GM19025 (cell line): ENCODE measurements at regions not wholly inside any gene's neighbourhood (a gene's known extent, or its start where the extent isn't known, plus 50 kb on each side); places are given as distances from the start of the nearest gene placed in this dataset.
A peak's percentile ranks its signal among the peaks of the same experiment; 100 is the strongest.

Experiments used
- ATAC-seq: cut with Tn5 transposase; IDR thresholded peaks from one replicate; pipeline ENCODE4 v1.9.1; 2021; ENCODE audit warnings: mild to moderate bottlenecking, low read depth, moderate library complexity; ENCODE audit not compliant: unreplicated experiment

DNA sequence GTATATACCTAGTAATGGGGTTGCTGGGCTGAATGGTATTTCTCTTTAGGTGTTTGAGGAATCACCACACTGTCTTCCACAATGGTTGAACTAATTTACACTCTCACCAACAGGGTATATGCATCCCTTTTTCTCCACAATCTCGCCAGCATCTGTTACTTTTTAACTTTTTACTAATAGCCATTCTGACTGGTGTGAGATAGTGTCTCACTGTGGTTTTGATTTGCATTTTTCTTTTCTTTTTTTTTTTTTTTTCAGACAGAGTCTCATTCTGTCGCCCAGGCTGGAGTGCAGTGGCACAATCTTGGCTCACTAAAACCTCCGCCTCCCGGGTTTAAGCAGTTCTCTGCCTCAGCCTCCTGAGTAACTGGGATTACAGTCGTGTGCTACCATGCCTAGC lies 134.7 kb upstream of the PGRMC2 start:
- peak; percentile 82 for ATAC-seq

DNA sequence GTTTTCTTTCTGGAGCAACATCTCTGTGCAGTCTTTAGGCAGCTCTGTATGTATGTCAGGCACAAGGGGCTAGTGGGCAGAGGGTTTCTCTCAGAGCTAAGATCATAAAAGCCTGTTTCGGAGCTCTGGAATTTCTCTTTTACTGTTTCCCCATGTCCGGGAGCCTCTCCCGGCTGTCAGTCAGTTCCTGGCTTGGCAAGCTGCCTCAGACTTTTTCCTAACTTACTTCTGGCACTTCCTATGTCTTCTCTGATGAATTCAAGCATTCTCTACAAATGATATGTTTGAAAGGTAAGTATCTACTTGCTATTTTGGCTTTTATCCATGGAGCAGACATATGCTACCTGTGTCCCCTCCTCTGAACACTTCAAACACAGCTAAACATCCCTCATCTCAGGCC lies 129.3 kb upstream of the PGRMC2 start:
- ATAC-seq, result no peak

DNA sequence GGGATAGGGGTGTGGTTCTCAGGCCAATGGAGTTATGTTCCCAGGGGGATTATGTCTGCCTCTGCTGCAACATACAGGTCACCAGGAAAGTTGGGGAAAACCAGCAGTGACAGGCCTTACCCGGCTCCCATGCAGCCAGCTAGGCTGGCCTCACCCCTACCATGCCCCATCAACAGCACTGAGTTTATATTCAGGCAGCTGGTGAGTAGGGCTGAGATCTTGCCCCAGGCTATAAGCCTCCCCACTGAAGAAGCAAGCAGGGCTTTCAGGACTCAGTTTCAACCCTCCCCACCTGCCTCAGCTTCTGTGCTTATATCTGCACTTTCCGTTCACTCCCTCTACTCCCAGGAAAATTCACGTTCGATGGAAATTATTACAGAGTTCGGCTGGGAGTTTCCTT lies 122.4 kb upstream of the PGRMC2 start:
- no peak for ATAC-seq

DNA sequence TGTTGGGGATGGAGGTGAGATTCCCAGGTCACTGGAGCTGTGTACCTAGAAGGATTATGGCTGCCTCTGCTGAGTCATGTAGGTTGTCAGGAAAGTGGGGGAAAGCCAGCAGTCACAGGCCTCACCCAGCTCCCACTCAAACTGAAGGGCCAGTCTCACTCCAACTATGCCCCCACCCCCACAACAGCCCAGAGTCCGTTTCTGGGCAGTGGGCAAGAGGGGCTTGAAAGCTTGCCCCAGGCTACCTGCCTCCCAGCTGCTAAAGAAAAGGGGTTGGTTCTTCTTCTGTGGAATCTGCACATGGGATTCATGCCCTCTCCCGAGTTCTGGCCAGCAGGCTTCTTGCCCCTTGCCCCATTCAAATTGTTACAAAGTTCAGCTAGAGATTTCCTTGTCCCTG lies 116.0 kb upstream of the PGRMC2 start:
- no peak for ATAC-seq

DNA sequence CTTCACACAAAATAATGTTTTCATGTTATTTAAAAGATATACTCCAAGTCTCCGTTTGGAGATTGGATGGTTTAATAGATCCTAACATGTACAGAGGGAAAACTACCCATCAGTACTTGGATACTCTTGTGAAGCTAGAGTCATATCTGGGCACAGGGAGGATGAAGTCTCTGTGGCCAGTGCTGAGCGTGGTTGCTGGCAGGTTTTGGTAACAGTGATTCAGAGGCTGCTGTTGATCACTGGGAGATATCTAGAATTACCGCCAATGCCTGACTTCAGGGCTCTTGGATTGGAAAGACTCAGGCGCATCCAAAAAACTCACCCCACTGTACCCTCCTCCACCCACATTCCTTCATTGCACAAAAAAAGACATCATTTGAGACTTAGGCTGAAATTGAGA lies 107.2 kb upstream of the PGRMC2 start:
- no peak for ATAC-seq

DNA sequence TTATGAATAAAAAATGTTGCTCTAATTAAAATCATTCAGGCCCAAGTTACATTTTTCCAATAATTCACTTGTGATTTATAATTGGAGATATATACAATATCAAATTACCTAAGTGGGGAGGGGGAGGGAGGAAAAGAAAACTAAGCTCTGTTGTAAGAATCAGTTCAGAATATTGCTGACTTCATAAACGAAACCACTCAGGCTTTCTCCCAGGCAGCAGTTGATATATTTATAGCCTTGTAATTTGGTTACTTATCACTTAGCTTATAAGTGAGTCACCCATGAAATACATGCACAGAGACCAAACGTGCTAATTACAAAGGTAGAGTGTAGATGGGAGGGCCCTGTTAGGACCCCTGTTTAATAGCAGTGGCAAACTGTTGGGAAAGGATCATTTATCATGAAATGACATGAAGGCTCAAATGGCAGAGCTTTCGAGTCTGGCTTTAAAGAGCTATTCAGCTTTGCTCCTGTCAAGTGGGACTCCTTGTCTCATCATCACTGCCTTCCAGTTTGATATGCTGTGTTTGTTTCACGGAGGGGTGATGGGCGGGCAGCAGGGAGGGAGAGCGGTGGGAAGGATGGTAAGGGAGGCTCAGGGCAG lies 105.6 kb upstream of the PGRMC2 start:
- no peak for ATAC-seq

DNA sequence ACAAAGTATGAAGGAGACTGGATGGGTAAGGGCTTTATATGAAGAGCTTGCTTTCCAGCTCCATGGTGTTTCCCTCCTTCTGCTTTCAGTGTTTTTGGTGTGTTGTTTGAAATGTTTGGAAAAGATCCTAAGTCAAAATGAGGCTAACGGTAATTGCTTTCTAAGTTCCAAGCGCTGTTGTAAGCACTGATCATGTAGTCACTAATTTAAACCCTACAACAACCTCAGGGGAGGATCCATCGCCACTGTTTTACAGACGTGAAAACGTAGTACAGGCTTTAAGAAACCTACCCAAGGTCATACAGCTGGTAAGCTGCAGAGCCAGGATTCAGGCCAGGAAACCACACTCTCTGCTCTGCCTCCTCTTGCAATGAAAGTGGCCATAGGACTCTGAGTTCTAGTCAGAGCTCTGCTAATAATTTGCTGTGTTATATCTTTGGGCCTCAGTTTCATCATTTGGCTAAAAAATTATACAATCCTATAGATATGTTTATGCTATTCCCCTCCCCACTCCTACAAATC lies 102.9 kb upstream of the PGRMC2 start:
- no peak for ATAC-seq

DNA sequence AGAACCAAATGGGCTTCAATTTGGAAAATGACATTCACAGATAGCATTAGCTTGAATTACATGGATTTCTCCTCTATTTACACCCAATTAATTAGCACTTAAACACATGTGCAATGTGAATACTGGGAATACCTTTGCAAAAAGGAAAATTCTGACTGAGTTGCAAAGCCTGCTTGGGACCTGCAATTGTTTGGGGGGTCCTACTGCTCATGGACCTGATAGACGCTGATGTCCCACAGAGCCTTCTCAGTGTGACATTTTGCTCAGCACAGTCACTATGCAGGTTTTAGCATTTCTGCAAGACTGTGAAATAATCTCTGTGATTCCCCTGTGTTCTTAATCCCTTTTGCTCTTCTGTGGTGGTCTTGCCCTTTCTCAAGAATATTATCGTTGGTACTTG lies 101.2 kb upstream of the PGRMC2 start:
- ATAC-seq, result no peak

DNA sequence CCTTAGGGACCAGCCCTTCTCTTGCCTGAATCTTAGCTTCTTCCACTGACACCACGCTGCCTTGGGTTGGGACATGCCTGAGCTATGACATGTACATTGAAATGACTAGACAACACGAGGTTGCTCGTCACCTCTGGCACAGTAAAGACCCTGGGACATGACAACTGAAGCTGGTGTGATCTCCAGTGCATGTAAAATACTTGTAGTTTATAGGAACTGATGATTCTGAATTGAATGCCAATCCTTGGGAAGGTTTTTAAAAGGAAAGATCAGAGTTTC lies 100.7 kb upstream of the PGRMC2 start:
- no peak for ATAC-seq

DNA sequence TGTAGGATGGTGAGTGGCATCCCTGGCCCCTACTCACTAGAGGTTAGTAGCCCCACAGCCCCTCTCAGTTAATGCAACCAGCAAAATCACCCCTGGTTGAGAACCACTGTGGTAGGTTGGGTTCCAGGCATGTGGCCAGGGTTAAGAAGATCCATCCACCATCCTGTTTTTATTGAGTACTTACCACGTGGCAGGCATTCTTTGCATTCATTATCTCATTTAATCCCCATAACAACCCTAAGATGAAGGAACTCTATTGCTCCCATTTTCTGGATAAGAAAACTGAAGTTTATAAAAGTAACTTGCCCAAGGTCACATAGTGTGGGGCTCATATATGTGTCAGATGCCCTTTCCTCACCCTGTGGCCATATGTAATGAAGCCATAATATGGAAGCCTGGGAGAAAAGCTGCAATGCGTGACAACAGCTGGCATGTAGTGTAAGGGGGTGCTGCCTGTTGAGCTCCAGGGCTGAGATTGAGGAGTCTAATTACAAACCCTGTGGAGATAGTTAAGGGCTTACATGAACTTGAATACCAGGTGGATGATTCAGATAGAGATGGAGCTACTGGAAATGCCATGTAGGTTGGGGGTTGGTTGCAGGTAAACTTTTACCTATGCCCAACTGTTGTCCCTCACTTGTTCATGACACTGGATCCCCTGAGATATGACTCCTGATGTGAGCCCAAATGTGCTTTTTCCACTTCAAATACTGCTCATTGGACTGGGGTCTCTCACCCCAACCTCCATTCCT lies 100.2 kb upstream of the PGRMC2 start:
- no peak for ATAC-seq

DNA sequence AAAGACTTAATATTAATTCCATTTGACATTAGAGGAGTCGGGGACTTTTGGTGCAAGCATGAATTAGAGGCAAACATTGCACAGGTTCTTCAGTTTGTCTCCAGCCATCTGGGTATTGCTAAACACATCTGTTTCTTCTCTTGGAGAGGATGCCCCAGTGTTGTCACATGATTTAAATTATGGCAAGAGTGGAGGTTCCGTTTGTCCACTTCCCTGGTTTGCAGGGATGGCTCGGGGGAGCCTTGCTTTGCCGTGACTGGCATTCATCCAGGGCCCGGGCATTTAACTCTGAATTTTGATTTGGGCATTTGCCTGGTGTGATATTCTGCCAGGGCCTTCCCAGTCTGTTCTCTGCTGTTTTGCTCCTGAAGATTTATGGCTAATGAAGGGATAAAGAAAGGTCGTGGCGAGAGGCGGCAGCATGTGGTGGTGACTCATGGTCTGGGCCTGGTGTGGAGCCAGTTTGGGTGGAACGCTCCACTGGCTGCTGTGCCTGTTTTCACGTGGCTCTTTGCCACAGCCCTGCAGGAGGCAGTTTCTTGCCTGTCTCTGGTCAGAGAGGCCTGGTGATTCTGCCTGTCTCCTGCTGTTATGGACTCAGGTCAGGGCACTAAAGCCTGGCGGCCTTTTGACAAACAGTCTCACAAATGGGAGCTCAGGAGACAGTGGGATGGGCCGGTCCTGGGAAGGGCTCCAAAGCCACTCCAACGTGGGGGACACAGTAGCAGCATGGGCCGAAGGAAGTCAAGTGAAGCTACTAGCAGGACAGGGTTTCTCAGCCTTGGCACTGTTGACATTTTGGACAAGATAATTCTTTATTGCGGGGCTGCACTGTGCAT lies 99.4 kb upstream of the PGRMC2 start:
- ATAC-seq, result no peak

DNA sequence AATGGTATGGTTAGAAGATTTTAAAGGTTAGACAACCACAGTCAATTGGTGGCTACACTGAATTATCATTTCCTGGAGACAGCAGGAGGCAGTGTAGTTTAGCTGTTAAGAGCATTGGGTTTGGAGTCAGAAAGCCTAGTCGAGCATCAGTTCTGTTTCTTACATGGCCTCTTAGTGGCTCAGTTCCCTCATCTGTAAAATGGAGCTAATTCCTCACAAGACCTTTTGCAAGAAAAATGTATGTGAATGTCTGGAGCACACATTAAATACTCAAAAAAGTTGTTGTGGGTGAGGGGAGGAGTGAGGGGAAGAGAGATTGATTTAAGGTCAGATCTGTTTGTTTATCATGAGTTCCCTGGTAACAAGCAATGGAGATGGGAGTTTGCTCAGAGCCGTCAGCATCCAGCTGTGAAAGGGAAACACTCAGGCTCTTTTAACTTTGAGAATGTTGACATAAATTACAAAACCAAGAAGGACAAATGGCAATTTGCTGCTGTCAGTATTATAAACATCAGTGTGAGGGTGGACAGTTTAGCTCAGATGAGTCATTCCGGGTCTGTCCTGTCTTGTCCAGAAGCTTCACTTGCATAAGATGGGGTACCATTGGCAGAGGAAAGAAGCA lies 98.2 kb upstream of the PGRMC2 start:
- no peak for ATAC-seq

DNA sequence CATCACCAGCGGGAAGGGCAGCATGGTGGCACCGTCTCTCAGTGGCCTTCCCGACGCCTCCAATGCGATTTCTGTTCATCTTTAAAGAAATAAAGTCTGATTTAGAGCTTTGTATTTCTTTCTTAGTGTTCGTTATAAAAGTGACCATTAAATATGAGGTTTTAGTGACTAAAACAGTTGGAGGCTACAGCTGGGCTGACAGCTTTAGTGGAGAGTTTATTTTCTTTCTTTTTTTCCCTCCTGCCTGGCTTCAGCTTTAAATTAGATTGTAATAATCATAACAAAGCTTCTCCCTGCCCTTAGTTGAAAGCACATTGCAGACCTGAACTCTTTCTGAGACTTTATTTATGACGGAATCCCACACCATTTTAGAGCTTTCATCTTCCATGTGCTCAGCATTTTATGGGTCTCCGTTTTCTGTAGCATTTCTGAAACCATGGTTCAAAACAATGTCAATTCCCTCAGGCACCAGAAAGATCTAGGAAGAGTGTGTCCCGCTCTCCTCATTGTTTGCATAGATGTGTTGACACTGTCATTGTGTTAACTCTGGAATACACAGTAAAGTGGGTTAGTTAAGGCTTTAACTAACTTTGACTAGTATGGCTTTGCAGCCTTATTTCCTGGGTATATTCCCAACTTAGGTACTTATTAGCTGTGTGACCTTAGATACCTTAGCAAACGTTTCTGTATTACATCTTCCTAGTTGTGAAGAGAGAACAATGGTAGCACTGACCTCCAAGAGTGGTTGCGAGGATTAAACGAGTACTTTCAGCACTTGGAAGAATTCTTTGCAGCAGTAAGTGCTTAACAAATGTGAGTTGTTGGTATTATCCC lies 97.4 kb upstream of the PGRMC2 start:
- ATAC-seq, result no peak

DNA sequence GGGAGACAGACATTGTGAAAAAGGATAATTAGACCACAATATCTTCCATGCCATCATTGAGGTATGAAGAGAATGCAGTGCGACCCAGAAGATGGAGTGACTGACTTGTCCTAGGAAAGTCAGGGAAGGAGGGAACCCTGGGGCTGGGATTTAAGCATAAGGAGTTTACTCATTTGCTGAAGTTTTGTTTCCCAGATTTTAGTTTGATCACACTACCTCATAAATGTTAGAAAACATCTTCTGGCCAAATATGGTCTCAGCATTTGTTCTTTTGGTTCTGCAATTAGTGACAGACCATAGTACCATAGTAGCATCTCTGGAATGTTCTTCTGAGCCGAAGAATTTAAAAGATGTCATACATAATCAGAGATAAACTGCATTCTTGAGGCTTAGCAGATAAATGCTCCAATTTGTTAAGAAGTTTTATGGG lies 96.5 kb upstream of the PGRMC2 start:
- ATAC-seq, result no peak

DNA sequence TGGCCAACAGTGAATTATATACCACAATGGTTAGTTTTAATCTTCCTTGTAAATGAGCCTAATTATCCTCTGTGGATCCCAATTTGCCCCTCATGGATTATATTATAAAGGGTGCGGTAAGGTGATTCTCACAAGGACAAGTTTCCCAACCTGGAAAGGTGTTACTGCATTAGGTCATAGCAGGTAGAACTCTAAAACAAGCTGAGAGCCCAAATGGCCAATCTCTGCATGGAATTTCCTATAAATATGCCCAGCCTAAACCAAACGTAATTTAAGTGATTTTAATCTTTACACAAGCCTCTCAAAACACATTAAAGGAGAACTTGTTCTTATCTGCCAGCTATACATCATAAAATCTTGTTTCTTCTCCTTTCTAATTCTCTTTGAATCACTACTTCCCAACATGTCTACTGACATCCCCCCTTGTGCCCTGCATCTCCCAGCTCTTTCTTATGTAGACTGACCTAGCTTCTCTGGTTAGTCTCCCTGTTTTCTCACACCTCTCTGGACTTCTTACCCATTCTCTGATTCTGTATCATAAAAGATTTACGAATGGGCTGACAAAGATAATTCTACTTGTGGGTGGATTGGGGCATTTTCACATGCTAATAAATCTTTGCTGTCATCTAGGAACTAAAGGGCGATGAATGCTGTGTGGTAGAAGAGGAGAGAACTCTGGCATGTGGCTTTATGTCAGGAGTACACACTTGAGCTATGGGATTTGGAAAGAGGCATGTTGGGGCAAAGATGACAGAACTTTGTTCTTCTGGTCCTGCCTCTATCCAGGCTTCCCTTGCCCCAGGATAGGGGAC lies 94.3 kb upstream of the PGRMC2 start:
- ATAC-seq, result no peak

DNA sequence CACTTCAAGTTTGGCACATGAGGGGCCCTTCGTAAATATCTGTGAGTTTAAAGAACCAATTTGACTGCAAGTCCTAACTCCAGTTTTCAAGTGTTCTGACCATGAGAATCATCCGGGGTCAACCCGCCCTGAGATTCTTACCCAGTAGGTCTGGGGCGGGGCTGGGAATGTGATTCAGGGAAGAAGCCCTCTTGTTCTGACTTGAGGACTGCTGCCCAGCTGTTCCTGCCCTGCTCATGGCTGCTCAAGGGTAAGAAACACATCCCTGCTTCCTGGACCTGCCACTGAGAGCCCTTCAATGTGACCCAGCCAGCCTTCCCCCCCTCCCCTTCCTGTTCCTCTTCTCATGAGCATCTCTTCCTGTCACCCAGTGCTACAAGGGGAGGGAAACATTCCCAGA lies 92.7 kb upstream of the PGRMC2 start:
- ATAC-seq, result no peak

DNA sequence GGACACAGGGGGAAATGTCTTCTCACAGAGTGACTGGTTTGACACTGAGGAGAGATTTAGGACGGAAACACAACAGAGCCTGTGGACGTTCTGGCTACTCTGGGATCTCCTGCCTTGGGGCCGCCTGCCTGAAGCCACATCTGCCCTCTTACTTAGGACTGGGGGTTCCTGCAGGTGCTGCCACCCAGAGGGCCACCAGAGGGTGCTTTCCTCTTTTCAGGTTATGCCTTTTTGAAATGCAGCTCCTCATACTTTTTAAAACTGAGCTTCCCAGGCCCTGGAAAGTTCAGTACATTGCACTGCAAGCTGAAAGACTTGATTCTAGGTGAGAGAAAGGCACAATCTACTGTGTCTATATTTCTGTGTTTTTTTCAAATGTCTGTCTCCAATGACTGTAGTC lies 92.2 kb upstream of the PGRMC2 start:
- ATAC-seq, result no peak

DNA sequence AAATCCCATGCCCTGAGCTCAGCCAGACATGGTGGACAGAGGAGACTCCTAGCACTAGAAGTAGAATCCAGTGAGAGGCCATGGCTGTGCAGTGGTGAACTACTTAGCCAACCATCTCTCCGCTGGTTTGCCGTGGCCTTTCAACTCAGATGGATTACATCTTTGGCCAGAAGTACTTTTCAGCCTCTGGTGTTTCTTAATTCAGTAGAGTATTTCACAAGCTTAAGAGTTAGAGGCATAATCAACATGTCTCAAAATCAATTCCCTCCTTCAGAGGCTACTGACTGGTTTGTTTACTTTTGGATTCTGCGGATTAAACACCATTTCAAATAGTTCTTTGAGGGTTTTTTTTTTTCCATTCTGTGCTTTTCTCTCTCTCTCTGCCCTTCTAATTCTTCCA lies 91.1 kb upstream of the PGRMC2 start:
- no peak for ATAC-seq

DNA sequence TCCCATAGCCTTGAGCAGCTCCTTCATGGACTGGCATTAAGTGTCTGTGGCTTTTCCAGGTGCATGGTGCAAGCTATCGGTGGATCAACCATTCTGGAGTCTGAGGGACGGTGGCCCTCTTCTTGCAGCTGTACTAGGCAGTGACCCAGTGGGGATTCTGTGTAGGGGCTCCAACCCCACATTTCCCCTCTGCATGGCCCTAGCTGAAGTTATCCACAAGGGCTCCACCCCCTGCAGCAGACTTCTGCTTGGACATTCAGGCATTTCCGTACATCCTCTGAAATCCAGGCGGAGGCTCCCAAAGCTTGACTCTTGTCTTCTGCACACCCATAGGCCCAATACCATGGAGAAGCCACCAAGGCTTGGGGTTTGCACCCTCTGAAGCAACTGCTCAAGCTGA lies 89.3 kb upstream of the PGRMC2 start:
- no peak for ATAC-seq

DNA sequence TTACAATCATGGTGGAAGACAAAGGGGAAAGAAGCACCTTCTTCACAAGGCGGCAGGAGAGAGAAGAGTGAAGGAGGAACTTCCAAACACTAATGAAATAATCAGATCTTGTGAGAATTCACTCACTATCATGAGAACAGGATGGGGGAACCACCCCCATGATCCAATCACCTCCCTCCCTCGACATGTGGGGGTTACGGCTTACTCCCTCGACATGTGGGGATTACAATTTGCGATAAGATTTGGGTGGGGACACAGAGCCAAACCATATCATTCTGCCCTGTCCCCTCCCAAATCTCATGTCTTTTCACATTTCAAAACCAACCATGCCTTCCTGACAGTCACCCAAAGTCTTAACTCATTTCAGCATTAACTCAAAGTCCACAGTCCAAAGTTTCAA lies 88.7 kb upstream of the PGRMC2 start:
- ATAC-seq, result no peak
